ENCODE measurements at regions not wholly inside any gene's neighbourhood (a gene's known extent, or its start where the extent isn't known, plus 50 kb on each side); places are given as distances from the start of the nearest gene placed in this dataset.

- CTCF ChIA-PET (ENCODE audit: unreplicated experiment) = no interaction called here
- BruUV-seq (replicated peaks) = no TSS peak
- POLR2A ChIA-PET = interaction anchor here (0.6 kb wide), 2 partner anchors 41 to 1471 kb away, joined by 3 to 4 read pairs; no protein-coding TSS in a partner anchor
Observed at GRCh38 chr1:213448776-213449175, 397.7 kb downstream of the RPS6KC1 start.

GRCh38 chr1:213452501-213452900 lies 401.5 kb downstream of the RPS6KC1 start:
- no TSS peak for BruUV-seq (replicated peaks)
- H3K9me2 ChIP-seq (ENCODE audit: insufficient read depth, low read length) = no peaks in the 10 kb centered on the region
- H3K4me3 ChIP-seq (ENCODE audit: low read depth, low read length, poor library complexity, severe bottlenecking) = no peak overlapping the region
- no peak overlapping the region for H3K4me2 ChIP-seq (ENCODE audit: low read length)
- H3K27ac ChIP-seq (ENCODE audit: low read depth, low read length, poor library complexity, severe bottlenecking) = no peak overlapping the region
- no peaks in the 10 kb centered on the region for H3K9me3 ChIP-seq (ENCODE audit: low read length)
- no peak overlapping the region for H2AFZ ChIP-seq (ENCODE audit: low read length)
- TF ChIP-seq EZH2phosphoT487 (IDR thresholded peaks at IDR 0.05; ENCODE audit: borderline replicate concordance, low read depth, low read length) (no peak), CTCF (conservative IDR thresholded peaks at IDR 0.05; ENCODE audit: low read length) (no peak)
- no peaks in the 10 kb centered on the region for H3K36me3 ChIP-seq (ENCODE audit: insufficient read depth, low read length)
- H3K4me1 ChIP-seq (ENCODE audit: insufficient read depth, low read length, poor library complexity, severe bottlenecking) = no peaks in the 10 kb centered on the region
- intact Hi-C loops (cut with micrococcal nuclease; ENCODE audit: unreplicated experiment) = no loop called here
- ChIA-PET POLR2A (no interaction called here), CTCF (ENCODE audit: unreplicated experiment) (no interaction called here)
- DNase-seq (ENCODE audit: low spot score) = no peak
- H3K79me2 ChIP-seq (ENCODE audit: insufficient read depth, low read depth, low read length) = no peaks in the 10 kb centered on the region
- no peaks in the 10 kb centered on the region for H4K20me1 ChIP-seq (ENCODE audit: insufficient read depth, low read length)

More at GRCh38 chr1:213448776-213449175, 397.7 kb downstream of the RPS6KC1 start:
- Histone ChIP-seq H3K4me2 (ENCODE audit: low read length) (no peak overlapping the region), H3K4me3 (ENCODE audit: low read depth, low read length, poor library complexity, severe bottlenecking) (no peak overlapping the region), H3K36me3 (ENCODE audit: insufficient read depth, low read length) (no peaks in the 10 kb centered on the region), H3K79me2 (ENCODE audit: insufficient read depth, low read depth, low read length) (no peaks in the 10 kb centered on the region), H3K9me2 (ENCODE audit: insufficient read depth, low read length) (no peaks in the 10 kb centered on the region), H3K27ac (ENCODE audit: low read depth, low read length, poor library complexity, severe bottlenecking) (no peak overlapping the region), H3K4me1 (ENCODE audit: insufficient read depth, low read length, poor library complexity, severe bottlenecking) (no peaks in the 10 kb centered on the region), H4K20me1 (ENCODE audit: insufficient read depth, low read length) (no peaks in the 10 kb centered on the region), H3K9me3 (ENCODE audit: low read length) (no peaks in the 10 kb centered on the region), H2AFZ (ENCODE audit: low read length) (no peak overlapping the region)
- DNase-seq (ENCODE audit: low spot score) = no peak
- intact Hi-C loops (cut with micrococcal nuclease; ENCODE audit: unreplicated experiment) = no loop called here
- TF ChIP-seq CTCF (conservative IDR thresholded peaks at IDR 0.05; ENCODE audit: low read length) (no peak), EZH2phosphoT487 (IDR thresholded peaks at IDR 0.05; ENCODE audit: borderline replicate concordance, low read depth, low read length) (no peak)

- H2AFZ ChIP-seq (ENCODE audit: low read length) = no peak overlapping the region
- intact Hi-C loops (cut with micrococcal nuclease; ENCODE audit: unreplicated experiment) = no loop called here
- no peak overlapping the region for H3K27ac ChIP-seq (ENCODE audit: low read depth, low read length, poor library complexity, severe bottlenecking)
- no peaks in the 10 kb centered on the region for H3K4me1 ChIP-seq (ENCODE audit: insufficient read depth, low read length, poor library complexity, severe bottlenecking)
- H3K4me2 ChIP-seq (ENCODE audit: low read length) = no peak overlapping the region
- TF ChIP-seq EZH2phosphoT487 (IDR thresholded peaks at IDR 0.05; ENCODE audit: borderline replicate concordance, low read depth, low read length) (no peak), CTCF (conservative IDR thresholded peaks at IDR 0.05; ENCODE audit: low read length) (no peak)
- ChIA-PET POLR2A (interaction anchor here (0.6 kb wide), 1 partner anchor 24 kb away, joined by 3 read pairs; no protein-coding TSS in a partner anchor), CTCF (ENCODE audit: unreplicated experiment) (no interaction called here)
- no peaks in the 10 kb centered on the region for H4K20me1 ChIP-seq (ENCODE audit: insufficient read depth, low read length)
- H3K36me3 ChIP-seq (ENCODE audit: insufficient read depth, low read length) = no peaks in the 10 kb centered on the region
- DNase-seq (ENCODE audit: low spot score) = no peak
- H3K79me2 ChIP-seq (ENCODE audit: insufficient read depth, low read depth, low read length) = no peaks in the 10 kb centered on the region
- H3K9me2 ChIP-seq (ENCODE audit: insufficient read depth, low read length) = no peaks in the 10 kb centered on the region
- H3K4me3 ChIP-seq (ENCODE audit: low read depth, low read length, poor library complexity, severe bottlenecking) = no peak overlapping the region
- BruUV-seq (replicated peaks) = no TSS peak
- H3K9me3 ChIP-seq (ENCODE audit: low read length) = no peaks in the 10 kb centered on the region
Observed at GRCh38 chr1:213457186-213457585, 406.1 kb downstream of the RPS6KC1 start.
